ENCODE measurements at regions not wholly inside any gene's neighbourhood (a gene's known extent, or its start where the extent isn't known, plus 50 kb on each side); places are given as distances from the start of the nearest gene placed in this dataset.

- no peak overlapping the region for H3K4me3 ChIP-seq
- DNase-seq: no peak
- no peak for ATAC-seq
- H3K4me1 ChIP-seq (ENCODE audit: low read depth): no peaks in the 10 kb centered on the region
- no peaks in the 10 kb centered on the region for H3K36me3 ChIP-seq (ENCODE audit: low read depth)
- TF ChIP-seq CTCF (IDR thresholded peaks at IDR 0.05): no peak
- no peaks in the 10 kb centered on the region for H3K9me3 ChIP-seq
- intact Hi-C loops (cut with DNase I, micrococcal nuclease): no loop called here
These were observed 304.2 kb downstream of the ADGRG6 start for GRCh38 chr6:142605922-142606485.

GRCh38 chr6:142612956-142613355 lies 311.1 kb downstream of the ADGRG6 start:
- no peaks in the 10 kb centered on the region for H3K9me3 ChIP-seq
- DNase-seq (no peak), ATAC-seq (no peak)
- TF ChIP-seq CTCF (IDR thresholded peaks at IDR 0.05): no peak
- intact Hi-C loops (cut with DNase I, micrococcal nuclease): no loop called here
- H3K4me1 ChIP-seq (ENCODE audit: low read depth): no peaks in the 10 kb centered on the region
- H3K36me3 ChIP-seq (ENCODE audit: low read depth): no peaks in the 10 kb centered on the region
- no peak overlapping the region for H3K4me3 ChIP-seq

GRCh38 chr6:142613981-142614380 lies 312.2 kb downstream of the ADGRG6 start:
- H3K4me1 ChIP-seq (ENCODE audit: low read depth): no peaks in the 10 kb centered on the region
- ATAC-seq: no peak
- TF ChIP-seq CTCF (IDR thresholded peaks at IDR 0.05): no peak
- DNase-seq: no peak
- no peaks in the 10 kb centered on the region for H3K36me3 ChIP-seq (ENCODE audit: low read depth)
- H3K9me3 ChIP-seq: no peaks in the 10 kb centered on the region
- no peak overlapping the region for H3K4me3 ChIP-seq
- intact Hi-C loops (cut with DNase I, micrococcal nuclease): no loop called here

- Histone ChIP-seq H3K36me3 (ENCODE audit: low read depth) (no peaks in the 10 kb centered on the region), H3K4me1 (ENCODE audit: low read depth) (no peaks in the 10 kb centered on the region), H3K9me3 (no peaks in the 10 kb centered on the region), H3K4me3 (no peak overlapping the region)
- ATAC-seq (no peak), DNase-seq (no peak)
- intact Hi-C loops (cut with DNase I, micrococcal nuclease): no loop called here
- no peak for TF ChIP-seq CTCF (IDR thresholded peaks at IDR 0.05)
These were observed 315.4 kb downstream of the ADGRG6 start for GRCh38 chr6:142617158-142617557.

GRCh38 chr6:142621822-142622221 lies 320.0 kb downstream of the ADGRG6 start:
- no peaks in the 10 kb centered on the region for H3K4me1 ChIP-seq (ENCODE audit: low read depth)
- intact Hi-C loops (cut with DNase I, micrococcal nuclease): no loop called here
- ATAC-seq (no peak), DNase-seq (no peak)
- no peak for TF ChIP-seq CTCF (IDR thresholded peaks at IDR 0.05)
- no peak overlapping the region for H3K4me3 ChIP-seq
- no peaks in the 10 kb centered on the region for H3K9me3 ChIP-seq
- no peaks in the 10 kb centered on the region for H3K36me3 ChIP-seq (ENCODE audit: low read depth)

Data from mucosa of descending colon (tissue), 3 donors.